GM19452 (cell line): ENCODE measurements at regions not wholly inside any gene's neighbourhood (a gene's known extent, or its start where the extent isn't known, plus 50 kb on each side); places are given as distances from the start of the nearest gene placed in this dataset.
"Not testable (repeated sequence)": the region's sequence is repeated elsewhere in the genome, so short reads cannot be mapped to it uniquely, and the experiment has no call there.

ENCODE experiments used
- ATAC-seq: cut with Tn5 transposase; IDR thresholded peaks from one replicate; pipeline ENCODE4 v1.9.1; 2021; ENCODE audit not compliant: unreplicated experiment

DNA sequence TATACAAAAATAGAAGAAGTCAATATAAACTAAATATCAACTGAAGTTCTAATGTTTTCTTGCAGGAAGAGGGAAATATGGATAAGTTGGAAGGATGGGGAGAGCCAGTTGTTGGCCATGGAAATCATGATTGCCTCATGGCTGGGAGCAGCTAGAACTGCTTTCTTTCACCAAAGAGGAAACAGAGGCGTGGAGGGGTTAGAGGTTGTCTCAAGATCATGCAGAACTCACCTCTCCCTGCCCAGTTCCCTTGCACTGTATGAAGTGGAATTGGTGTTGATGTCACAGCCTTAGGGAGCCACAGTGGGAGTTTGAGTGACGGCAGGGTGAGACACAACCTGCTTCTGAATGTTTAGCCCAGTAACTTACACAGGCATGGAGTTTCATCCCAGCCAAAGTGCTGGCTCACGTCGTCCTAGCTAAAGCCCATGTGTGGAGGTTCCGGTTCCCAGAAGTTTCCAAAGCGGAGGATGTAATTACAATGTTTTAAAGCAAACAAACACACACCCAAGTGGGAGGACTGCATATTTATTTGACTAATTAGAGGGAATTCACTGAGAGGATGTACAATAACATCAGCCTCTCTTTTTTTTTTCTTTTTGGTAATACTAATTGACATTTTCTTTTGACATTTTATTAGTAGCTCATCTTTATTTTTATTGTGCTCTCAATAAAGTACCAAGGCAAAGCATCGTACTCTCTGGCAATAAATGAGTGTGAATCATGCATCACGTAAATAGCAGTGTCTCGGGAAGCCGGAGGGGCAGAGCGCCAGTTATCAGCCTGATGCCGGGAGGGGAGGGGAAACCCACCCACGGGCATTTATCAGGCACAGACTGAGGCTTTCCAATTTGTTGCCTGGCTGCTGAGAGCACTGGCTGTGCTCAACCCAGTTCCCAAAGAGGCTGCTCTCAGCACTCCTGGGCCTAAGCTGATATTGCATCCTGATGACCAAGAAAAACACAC is 118.7 kb upstream of the CDH5 start:
- no peak for ATAC-seq

GRCh38 chr16:66245868-66246267 is 120.6 kb upstream of the CDH5 start:
- ATAC-seq = no peak

GRCh38 chr16:66245072-66245471 is 121.4 kb upstream of the CDH5 start:
- no peak for ATAC-seq

DNA sequence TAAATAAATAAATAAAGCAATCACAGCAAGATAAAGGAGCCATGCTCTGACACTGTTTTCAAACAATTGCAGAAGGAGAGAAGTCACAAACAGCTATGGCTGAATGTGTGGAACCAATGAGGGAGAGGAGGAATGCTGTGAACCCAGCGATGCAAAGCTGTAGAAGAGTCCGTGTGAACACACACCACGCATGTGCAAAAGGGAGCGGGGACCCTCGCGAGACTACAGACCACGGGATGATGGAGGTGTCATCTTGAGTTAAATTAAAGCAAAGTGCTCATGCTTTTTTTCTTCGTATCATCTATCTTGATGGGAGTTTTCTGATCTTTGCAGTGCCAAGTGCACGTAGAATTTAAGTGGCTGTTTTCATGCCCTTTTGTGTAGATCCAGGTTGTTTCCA is 123.8 kb upstream of the CDH5 start:
- ATAC-seq = no peak

DNA sequence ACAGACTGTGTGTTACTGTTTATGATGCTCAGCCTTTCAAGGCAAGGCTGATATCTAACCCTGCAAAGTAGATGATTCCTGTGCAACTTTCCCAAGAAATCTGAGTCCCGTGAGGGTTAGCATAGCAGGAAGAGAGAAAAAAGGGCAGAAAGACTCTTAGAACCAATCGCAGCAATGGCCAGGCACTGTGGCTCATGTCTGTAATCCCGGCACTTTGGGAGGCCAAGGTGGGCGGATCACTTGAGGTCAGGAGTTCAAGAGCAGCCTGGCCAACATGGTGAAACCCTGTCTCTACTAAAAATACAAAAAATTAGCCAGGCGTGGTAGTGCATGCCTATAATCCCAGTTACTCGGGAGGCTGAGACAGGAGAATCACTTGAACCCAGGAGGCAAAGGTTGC is 124.3 kb upstream of the CDH5 start:
- not testable (repeated sequence) for ATAC-seq

GRCh38 chr16:66240631-66241395 is 125.7 kb upstream of the CDH5 start:
- no peak for ATAC-seq

DNA sequence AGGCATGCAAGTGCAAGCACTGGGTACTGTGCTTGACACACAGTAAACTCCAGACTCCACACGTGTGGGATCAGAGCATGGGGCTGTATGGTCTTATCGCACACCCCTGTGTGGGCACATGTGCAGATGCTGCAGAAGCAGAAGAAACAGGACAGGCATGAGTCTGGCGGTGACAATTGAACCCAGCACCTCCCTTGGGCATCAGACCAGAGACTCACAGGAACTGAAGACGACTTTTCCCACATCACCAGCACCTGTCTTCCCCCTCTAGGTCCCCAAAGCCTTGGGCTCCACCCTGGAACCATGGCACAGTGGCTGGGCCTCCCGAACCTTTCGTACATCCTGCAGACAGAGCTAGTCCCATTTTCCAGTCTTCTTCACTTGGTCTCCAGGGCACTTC is 126.4 kb upstream of the CDH5 start:
- ATAC-seq = no peak

- ATAC-seq = no peak
Measured at GRCh38 chr16:66238696-66239095, 127.8 kb upstream of the CDH5 start.

GRCh38 chr16:66236301-66236700 is 130.2 kb upstream of the CDH5 start:
- ATAC-seq = no peak

DNA sequence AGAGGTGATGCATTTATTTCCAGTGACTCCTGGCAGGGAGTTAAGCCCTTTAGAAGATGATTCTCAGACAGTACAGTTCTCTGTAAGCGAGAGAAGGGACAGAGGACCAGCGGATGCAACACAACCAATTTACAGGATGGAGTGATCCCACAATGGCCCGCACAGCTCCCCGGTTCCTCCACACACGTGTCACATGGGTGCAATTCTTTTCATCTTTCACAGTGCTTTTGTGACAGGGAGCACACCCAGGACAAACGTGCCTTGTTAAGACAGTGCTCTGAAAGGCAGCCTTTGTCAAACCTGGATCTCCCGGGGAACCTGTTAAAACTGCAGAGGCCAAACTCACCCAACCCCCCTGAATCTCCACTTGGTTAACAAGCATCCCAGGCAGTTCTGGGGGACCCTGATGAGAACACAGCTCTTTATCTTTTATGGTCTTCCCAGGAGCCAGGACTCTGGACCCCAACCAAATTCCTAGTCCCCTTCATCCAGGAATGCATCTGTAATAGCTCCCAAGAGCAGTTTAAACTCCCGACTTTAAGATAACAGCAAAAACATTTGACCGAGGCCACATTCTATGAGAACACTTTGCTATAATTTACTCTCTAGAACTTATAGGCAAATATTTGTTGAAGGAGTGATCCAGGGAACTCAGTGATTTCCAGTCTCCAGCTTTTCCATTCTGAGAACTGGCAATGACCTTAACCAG is 134.9 kb upstream of the CDH5 start:
- ATAC-seq = no peak

GRCh38 chr16:66229651-66230050 is 136.8 kb upstream of the CDH5 start:
- no peak for ATAC-seq

DNA sequence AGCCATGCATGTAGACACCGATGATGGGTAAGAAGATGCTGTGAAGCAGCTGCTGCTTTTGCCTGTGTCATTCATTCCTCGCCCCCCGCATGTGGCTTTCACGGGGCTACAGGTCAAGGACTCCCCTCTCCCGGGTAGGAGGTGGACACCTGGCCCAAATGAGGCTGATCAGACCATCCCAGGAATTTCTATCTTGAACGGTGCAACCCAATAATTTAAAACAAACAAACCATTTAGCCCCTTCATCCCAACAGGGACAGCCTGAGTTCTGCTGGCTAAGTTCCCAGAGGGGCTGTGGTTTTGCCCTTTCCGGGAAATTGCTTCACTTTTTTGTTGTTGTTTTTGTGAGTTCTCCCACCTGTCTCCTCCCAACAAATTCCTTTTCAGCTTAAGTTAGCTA is 137.7 kb upstream of the CDH5 start:
- no peak for ATAC-seq

DNA sequence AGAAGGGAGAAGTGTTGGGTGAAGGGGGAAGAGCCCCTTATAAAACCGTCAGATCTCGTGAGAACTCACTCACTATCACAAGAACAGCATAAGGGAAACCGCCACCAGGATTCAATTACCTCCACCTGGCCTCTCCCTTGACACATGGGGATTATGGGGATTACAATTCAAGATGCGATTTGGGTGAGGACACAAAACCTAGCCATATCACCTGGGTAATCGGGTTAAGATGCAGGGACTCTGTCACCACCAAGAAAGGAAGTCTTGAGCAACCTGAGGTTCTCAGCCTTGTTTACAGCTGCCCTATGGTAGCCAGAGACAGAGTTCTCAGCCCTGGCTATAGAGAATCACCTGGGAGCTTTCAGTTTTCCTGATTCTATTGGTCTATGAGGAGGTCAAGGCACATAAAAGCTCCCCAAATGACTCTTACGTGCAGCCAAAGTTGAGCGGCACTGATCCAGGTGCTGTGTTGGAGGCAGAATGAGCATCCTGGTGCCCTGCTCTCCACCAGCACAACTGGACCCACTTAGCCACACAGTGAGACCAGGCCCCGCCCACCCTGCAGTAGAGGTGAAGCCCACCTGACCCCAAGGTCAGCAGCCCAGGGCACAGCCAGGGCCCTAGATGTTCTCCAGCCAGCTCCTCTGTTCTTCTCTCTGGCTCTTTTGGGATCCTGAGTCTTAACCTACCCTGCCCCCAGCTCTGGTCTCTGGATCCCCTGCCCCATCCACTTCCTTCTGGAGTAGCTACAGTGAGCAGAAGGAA is 138.5 kb upstream of the CDH5 start:
- no peak for ATAC-seq

GRCh38 chr16:66226762-66227161 is 139.7 kb upstream of the CDH5 start:
- ATAC-seq = no peak

GRCh38 chr16:66225696-66226095 is 140.8 kb upstream of the CDH5 start:
- no peak for ATAC-seq

- ATAC-seq = no peak
Measured at GRCh38 chr16:66224626-66225025, 141.9 kb upstream of the CDH5 start.

GRCh38 chr16:66224186-66224585 is 142.3 kb upstream of the CDH5 start:
- ATAC-seq = no peak

- ATAC-seq = no peak
Measured at GRCh38 chr16:66223176-66223780, 143.2 kb upstream of the CDH5 start.

- no peak for ATAC-seq
Measured at GRCh38 chr16:66222756-66223155, 143.7 kb upstream of the CDH5 start.

- ATAC-seq = no peak
Measured at GRCh38 chr16:66220702-66221101, 145.8 kb upstream of the CDH5 start.
